Colon (tissue), 2 donors: ENCODE measurements at regions not wholly inside any gene's neighbourhood (a gene's known extent, or its start where the extent isn't known, plus 50 kb on each side); places are given as distances from the start of the nearest gene placed in this dataset.

ENCODE experiments used
- FAIRE-seq: peaks from 2 replicates; lab custom pipeline; 2012; peaks lifted over from hg19 to GRCh38; lab: Jason Lieb, UNC
- donor health status: control.
- donor health status: control.

- FAIRE-seq, result no peak
Observed at GRCh38 chr21:38659936-38660332, 145.8 kb upstream of the ETS2 start.

DNA sequence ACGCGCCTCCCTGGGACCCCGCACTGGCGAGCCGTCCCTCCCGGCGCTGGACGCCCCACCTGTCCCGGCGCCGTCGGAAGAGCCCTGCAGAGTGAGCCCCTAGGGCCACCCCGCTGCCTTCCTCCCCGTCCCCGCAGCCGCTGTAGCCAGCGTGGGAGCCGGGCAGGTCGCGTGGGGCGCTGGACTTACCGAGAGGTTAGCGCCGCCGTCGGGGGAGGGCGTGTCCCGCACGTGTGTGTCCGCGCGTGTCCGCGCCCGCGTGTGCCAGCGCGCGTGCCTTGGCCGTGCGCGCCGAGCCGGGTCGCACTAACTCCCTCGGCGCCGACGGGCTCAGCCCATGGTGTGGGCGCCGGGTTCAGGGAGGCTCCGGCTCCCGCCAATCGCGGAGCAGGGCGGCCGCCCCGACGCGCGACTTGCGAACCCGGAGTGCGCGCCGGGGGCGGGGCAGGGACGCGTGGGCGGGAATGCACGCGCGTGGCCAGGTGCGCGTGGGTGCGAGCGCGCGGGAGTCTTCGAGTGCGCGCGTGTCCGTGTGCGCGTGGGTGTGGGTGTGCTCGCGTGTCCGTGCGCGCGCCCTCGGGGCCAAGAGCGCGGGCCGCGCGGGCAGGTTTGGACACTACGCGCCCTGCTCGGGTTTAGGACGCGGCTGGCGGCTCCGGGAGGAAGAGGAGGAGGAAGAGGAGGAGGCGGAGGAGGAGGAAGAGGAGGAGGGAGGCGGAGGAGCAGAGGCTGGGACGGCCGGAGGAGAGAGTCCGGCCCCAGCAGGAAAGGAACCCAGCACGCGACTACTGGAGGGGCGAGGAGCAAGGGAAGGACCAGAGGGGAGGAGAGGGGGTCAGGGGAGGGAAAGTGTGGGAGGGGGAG is 145.2 kb upstream of the ETS2 start:
- FAIRE-seq, result no peak

GRCh38 chr21:38661197-38661871 is 144.4 kb upstream of the ETS2 start:
- no peak for FAIRE-seq

GRCh38 chr21:38661889-38662568 is 143.7 kb upstream of the ETS2 start:
- no peak for FAIRE-seq

DNA sequence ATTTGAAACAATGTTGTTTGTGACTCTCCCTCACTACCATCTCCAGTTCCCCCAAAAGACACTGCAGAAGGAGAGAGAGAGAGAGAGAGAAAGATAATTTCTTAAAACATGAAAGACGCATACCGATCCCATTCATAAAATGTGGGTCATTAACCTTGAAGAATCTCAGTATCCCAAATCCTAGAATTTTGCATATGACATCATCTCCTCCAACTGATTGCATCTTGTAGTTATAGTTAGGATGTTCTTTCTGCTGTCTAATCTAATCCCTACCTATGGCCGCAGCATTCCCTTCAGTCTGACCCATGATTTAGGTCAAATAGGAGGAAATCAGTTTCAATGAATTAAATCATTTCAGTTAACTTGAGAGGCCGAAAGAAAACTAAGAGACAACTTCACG is 142.4 kb upstream of the ETS2 start:
- FAIRE-seq, result no peak

GRCh38 chr21:38664315-38664714 is 141.4 kb upstream of the ETS2 start:
- no peak for FAIRE-seq

GRCh38 chr21:38664841-38665240 is 140.9 kb upstream of the ETS2 start:
- no peak for FAIRE-seq

DNA sequence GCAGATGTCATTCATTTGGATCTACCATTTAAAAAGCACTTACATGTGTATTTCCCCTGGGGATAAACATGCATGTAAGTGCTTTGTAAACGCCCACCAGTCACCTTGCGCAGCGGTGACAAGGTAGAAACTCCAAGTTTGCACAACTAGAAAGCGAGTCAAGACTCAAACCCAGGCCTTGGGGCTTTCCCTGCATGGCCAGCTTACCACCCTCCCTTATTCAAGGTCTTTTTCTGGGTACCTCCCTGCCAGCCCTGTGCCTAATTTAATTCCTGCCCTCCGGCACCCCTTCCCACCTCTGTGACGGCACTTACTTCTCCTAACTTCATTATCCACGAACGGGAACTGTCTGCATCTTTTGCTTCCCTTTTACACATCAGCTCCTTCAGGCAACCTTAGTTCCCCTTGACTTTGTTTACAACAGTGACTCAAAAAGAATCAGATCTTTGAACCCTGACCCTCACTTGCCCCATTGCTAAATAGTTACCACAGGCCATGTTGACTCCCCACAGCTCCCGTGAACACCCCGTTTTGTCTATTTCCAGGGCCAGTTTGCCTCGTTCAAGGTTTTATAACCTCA is 138.3 kb upstream of the ETS2 start:
- no peak for FAIRE-seq

DNA sequence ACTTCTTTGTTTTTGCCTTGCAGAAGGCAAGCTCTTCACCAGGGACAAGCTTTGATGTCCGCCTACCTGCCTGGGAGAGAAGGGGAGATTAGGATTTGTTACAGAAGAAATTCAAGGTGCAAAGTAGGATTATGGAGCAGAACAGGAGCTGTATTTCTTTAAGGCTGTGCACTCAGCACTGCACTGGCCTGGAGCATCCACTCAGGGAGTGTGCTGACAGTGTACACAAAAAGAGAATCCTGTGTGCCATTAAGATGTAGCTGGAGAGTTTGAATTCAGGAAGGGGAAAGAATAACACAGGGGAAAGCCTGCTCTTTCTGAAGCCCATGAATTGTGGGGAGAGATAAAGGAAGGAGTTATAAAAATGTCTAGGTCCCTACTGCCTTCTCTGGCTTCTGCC is 137.7 kb upstream of the ETS2 start:
- no peak for FAIRE-seq

GRCh38 chr21:38668541-38668940 is 137.2 kb upstream of the ETS2 start:
- no peak for FAIRE-seq

- FAIRE-seq, result no peak
Observed at GRCh38 chr21:38669186-38669585, 136.5 kb upstream of the ETS2 start.

DNA sequence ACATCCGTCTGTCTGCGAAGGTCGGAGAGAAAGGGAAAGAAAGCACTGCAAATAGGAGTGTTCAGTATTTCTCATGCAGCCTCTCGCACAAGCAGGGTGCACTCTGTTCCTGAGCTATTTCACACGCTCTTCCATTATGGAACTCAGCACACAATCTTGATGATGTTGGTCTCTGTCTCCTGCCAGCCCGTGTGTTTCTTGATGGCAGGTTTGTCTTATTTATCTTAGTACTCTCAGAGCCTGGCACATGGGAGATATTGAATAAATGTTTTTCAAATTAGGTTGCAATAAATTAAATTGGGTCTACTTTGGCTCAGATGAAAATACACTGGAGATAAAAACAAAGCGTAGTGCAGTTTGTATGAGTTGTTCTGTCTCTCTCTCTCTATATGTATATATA is 134.9 kb upstream of the ETS2 start:
- no peak for FAIRE-seq

DNA sequence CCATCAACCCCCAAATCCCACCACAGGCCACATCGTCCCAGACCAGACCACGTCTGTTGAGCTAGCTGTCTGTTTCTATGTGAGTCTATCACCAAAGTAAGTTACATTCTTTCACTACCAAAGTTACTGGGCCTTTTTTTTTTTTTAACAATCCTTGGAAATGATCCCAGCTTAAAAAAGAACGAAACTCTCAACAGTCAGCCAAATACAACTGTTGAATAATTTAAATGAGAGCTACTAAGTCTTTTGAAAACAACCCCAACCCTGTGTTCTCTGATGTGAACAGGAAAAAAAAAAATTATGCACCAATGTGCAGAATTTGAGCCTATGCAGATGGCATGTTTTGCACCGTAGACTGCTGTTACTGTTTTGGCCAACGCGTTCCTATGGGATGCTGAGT is 134.0 kb upstream of the ETS2 start:
- FAIRE-seq, result no peak

DNA sequence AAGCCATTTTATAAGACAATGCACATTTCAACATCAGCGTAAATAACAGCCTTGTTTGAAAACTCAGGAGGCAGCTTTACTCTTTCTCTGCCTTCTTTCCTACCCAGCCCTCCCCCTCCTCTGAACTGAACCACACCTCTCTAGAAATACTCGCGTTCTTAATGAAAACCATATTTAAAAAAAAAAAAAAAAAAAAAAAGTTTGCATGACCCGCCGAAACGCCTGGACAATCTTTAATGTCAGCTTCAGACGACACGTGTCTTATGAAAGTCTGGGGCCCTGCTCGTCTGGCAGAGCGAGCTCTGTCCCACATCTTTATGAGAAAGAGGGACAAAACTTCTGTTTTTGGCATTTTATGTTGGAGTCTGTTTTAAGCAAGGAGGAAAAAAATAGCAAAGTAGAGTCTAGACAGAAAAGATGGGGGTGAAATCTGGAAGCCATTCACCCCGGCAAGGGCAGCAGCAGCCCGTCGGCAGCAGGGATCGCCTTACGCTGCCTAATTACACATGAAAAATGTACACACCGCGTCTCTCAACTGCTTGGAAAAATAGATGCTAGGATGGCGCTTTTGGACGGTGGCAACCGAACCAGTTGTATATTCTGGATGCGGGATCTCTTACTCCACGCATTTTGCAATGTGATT is 130.4 kb upstream of the ETS2 start:
- FAIRE-seq, result no peak

GRCh38 chr21:38678827-38679226 is 126.9 kb upstream of the ETS2 start:
- FAIRE-seq, result no peak

DNA sequence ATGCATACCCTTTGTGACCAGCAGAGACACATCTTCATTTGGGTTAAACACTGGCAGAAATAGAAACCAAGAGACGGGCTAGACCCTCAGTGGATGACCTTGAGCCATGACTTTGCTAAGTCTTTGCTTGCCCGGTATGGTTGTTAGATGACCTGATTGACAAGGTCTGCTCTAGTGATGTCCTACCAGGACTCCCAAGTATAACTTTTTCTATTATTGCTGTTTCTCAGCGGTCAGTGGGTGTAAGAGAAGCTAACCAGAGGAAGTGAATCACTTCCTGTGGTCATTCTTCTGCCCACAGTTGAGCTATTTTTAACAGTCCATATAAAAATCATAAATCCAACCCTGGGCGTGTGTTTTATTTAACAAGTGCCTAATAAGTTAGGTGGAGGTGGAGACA is 126.2 kb upstream of the ETS2 start:
- no peak for FAIRE-seq

- FAIRE-seq, result no peak
Observed at GRCh38 chr21:38680401-38680800, 125.3 kb upstream of the ETS2 start.

- FAIRE-seq, result no peak
Observed at GRCh38 chr21:38683222-38683621, 122.5 kb upstream of the ETS2 start.

DNA sequence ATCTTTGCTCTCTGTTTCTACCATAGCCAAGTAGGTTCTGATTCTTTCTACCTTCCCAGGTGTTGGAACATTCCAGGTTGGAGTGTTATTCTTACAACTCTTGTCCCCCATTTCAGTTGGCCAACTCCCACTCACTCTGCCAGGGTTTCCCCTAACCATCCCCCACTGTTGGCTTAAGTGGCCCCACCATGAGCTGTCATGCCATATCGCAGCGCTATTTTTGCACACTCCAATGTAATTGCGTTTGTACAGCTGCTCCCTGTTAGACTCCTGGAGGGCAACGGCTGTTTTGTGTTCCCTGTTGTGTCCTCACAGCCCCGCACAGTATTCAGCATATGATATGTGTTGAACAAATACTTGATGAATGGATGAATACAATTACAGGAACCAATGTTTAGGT is 117.7 kb upstream of the ETS2 start:
- FAIRE-seq, result no peak

GRCh38 chr21:38691631-38692030 is 114.1 kb upstream of the ETS2 start:
- FAIRE-seq, result no peak

GRCh38 chr21:38696579-38696978 is 109.2 kb upstream of the ETS2 start:
- FAIRE-seq, result no peak

DNA sequence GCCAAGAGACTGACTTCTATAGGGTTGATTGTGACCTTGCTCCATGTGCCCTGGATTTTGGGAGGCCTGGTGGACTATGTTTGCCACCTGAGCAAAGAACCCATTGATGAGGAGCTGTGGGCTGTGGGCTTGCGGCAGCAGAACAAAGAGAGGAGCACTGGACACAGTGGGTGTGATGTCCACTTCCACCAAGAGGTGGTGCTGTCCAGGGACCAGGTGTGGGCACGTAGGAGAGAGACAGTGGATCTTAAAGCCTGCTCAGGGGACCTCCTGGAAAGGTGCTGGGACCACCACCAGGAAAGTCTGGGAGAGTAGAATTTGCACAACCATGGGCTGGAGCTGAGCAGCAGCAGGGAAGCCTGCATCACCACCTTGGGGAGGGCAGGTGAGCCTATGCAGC is 106.7 kb upstream of the ETS2 start:
- FAIRE-seq, result no peak
